22Rv1 (cell line): ENCODE measurements at regions not wholly inside any gene's neighbourhood (a gene's known extent, or its start where the extent isn't known, plus 50 kb on each side); places are given as distances from the start of the nearest gene placed in this dataset.

Experiments used
- CTCF ChIP-seq: fragments of 450-650 bp; IDR thresholded peaks from 2 replicates; pipeline ENCODE4 v1.5.1; 2017; ENCODE audit warnings: mild to moderate bottlenecking
- ZFX ChIP-seq: fragments of 450-650 bp; IDR thresholded peaks from 2 replicates; pipeline ENCODE4 v1.6.1; 2017; ENCODE audit warnings: antibody characterized with exemption, borderline replicate concordance

GRCh38 chr3:132087356-132087755, 52.5 kb upstream of the CPNE4 start:
- no peak for TF ChIP-seq CTCF
- no peak for TF ChIP-seq ZFX
